Pancreas (tissue), 10 donors: ENCODE measurements at regions not wholly inside any gene's neighbourhood (a gene's known extent, or its start where the extent isn't known, plus 50 kb on each side); places are given as distances from the start of the nearest gene placed in this dataset.

Experiments
- ATAC-seq, 4 donors: fragments of 200-7000 bp; cut with Tn5 transposase; one replicate each; pipeline versions ENCODE4 v1.8.0 to v1.9.1; 2020; ENCODE audit warnings: mild to moderate bottlenecking in 4 of 4, moderate library complexity in 4 of 4
- DNase-seq, 6 donors: peaks; one replicate each; pipeline ENCODE4 v3.0.0-alpha.2; 2020
- FAIRE-seq: peaks from 2 replicates; lab custom pipeline; 2012; peaks lifted over from hg19 to GRCh38; lab: Jason Lieb, UNC
- H3K27ac ChIP-seq, 4 donors: fragments of 200-600 bp; sonication (generic); 1 replicate in 3 of 4; 2 replicates in 1 of 4; pipeline versions ENCODE4 v1.5.0 to v1.8.0; 2020
- H3K27me3 ChIP-seq, 4 donors: fragments of 200-600 bp; one replicate each; pipeline ENCODE4 v1.8.0; 2021
- H3K36me3 ChIP-seq, 3 donors: fragments of 200-600 bp; sonication (generic) in 1 of 3; one replicate each; pipeline versions ENCODE4 v1.5.0 to v1.8.0; 2020 to 2021
- H3K4me1 ChIP-seq, 3 donors: fragments of 200-600 bp; one replicate each; pipeline ENCODE4 v1.8.0; 2021
- H3K4me3 ChIP-seq, 4 donors: fragments of 200-600 bp; sonication (generic) in 2 of 4; one replicate each; pipeline versions ENCODE4 v1.5.0 to v1.8.0; 2020 to 2021
- H3K9me3 ChIP-seq, 4 donors: fragments of 200-600 bp; one replicate each; pipeline ENCODE4 v1.8.0; 2021
- WGBS, 2 donors: extraction: QIAGEN DNeasy Blood & Tissue Kit; methylation state at CpG; one replicate each; pipeline ENCODE4 v1.1.7; 2013; 5-methylcytosine and 5-hydroxymethylcytosine counted together
- intact Hi-C, 3 donors: fragments of 100-400 bp; cut with DNase I; formaldehyde crosslinking; loops; one replicate each; pipeline versions ENCODE4 v1.11.1 to v1.14.2; 2022
- TF ChIP-seq, protein P1 (sequence below), 4 donors: fragments of 200-600 bp; sonication (generic) in 3 of 4; IDR thresholded peaks; one replicate each; pipeline versions ENCODE4 v1.5.0 to v1.8.0; 2021; ENCODE audit warnings: antibody characterized with exemption in 4 of 4
- donor health status: healthy with polysubstance abuse.
- donor health status: DM: no; HTN: no; CAD: no; lungs with moderate emphysema.
- donor health status: DM: no; HTN: no; CAD: no.
- donor health status: control.
- donor health status: control.
- donor health status: Bipolar disorder and iron deficiency.
- donor health status: DM: yes; HTN: yes; CAD: no.
- donor health status: DM: no; HTN: no; CAD: no.
- donor health status: DM: no; HTN: no; CAD: no.
- donor health status: DM: yes; HTN: yes; CAD: no.

DNA sequence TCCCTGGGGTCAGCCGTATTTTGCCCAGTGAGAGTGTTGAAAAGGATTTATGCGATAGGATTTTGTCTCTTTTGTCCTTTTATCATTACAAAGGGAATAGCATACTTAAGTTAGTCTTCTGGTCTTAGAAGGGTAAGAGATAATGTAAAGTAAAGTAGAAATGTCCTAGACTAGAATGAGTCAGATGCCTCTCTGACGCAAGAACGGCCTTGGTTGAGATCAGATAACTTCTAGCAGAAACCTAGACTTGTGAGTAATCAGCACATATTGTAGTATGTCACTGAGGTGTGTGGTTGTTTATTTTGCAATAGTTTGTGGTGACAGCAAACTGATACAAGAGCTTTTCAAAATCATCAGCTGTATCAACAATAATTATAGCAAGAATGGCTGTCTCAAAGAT, 866.1 kb downstream of the NSUN3 start:
- intact Hi-C loops: no loop called here
- Histone ChIP-seq H3K36me3 (no peaks in the 10 kb centered on the region), H3K4me1 (no peaks in the 10 kb centered on the region), H3K9me3 (no peaks in the 10 kb centered on the region), H3K27me3 (no peaks in the 10 kb centered on the region), H3K27ac (no peak overlapping the region), H3K4me3 (no peak overlapping the region)
- TF ChIP-seq, protein P1, sequence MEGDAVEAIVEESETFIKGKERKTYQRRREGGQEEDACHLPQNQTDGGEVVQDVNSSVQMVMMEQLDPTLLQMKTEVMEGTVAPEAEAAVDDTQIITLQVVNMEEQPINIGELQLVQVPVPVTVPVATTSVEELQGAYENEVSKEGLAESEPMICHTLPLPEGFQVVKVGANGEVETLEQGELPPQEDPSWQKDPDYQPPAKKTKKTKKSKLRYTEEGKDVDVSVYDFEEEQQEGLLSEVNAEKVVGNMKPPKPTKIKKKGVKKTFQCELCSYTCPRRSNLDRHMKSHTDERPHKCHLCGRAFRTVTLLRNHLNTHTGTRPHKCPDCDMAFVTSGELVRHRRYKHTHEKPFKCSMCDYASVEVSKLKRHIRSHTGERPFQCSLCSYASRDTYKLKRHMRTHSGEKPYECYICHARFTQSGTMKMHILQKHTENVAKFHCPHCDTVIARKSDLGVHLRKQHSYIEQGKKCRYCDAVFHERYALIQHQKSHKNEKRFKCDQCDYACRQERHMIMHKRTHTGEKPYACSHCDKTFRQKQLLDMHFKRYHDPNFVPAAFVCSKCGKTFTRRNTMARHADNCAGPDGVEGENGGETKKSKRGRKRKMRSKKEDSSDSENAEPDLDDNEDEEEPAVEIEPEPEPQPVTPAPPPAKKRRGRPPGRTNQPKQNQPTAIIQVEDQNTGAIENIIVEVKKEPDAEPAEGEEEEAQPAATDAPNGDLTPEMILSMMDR (IDR thresholded peaks at IDR 0.05): no peak
- ATAC-seq: peak in 2 of 4 donors; percentile 40 to 47
- DNase-seq: no peak
- 57 to 66% methylated on average over 4 of the region's 4 CpGs for WGBS, 2 donors
- FAIRE-seq: no peak

DNA sequence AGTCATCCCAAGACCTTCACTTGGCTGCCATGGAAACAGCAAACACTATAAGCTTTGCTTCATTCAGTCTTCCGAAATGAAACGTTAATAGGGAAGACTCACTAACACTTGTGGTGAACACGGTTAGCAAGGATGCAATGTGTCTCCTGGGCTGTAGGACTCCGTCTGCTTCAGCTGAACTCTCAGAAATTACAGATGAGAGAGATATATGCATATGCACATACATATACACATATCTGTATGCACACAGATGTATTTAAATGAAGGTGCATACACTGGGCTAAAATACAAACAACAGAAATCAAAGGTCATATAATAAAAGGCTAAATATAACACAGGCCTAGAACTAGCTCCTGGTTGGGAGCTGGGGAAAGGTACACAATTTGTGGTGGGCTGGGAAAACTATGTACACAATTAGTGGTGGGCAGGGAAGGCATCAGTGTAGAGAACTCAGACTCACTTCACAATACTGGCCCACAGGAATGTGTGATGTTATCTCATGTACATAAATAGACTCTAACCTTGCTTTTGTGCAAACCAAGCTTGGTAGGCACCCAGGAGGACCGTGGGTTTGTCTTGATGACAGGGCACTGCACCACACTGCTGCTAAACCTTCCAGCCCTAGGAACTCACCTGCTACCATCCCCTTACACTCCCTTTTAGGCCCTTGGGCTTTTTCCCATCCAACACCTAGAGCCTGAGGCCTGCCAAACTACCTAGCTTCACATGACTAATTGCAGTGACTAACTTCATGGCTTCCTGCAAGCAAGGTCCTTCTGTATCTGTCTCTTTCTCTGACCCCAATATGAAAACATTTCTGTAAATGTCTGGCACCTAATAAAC, 873.1 kb downstream of the NSUN3 start:
- 66 to 68% methylated on average over 5 of the region's 5 CpGs for WGBS, 2 donors
- no peaks in the 10 kb centered on the region for H3K36me3 ChIP-seq
- no peaks in the 10 kb centered on the region for H3K27me3 ChIP-seq
- no peaks in the 10 kb centered on the region for H3K4me1 ChIP-seq
- no peak overlapping the region for H3K27ac ChIP-seq
- TF ChIP-seq, protein P1 (IDR thresholded peaks at IDR 0.05): no peak
- intact Hi-C loops: no loop called here
- H3K9me3 ChIP-seq: no peaks in the 10 kb centered on the region
- ATAC-seq (no peak), FAIRE-seq (no peak), DNase-seq (no peak)
- H3K4me3 ChIP-seq: no peak overlapping the region

DNA sequence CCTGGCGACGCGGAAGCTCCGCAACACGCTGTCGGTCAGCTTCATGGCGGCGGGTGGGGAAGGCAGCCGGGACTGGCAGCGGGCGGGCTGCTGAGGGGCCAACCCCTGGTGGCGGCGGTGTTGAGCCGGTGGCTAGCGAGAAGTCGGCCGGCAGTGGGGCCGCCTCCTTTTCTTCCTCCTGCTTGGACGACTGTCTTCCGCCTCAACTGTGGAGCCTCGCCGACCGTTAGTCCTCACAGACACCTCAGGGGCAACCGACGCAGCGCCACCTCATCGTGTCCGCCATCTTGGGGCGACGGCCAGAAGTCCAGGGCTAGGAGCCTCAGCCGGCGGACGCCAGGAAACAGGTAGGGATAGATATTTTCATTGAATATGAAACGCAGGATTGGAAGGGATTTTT, 875.1 kb downstream of the NSUN3 start:
- DNase-seq (peak in 1 of 6 donors; percentile 30), FAIRE-seq (no peak), ATAC-seq (no peak)
- H3K36me3 ChIP-seq: no peaks in the 10 kb centered on the region
- intact Hi-C loops: no loop called here
- H3K4me3 ChIP-seq: no peak overlapping the region
- H3K9me3 ChIP-seq: no peaks in the 10 kb centered on the region
- no peaks in the 10 kb centered on the region for H3K4me1 ChIP-seq
- TF ChIP-seq, protein P1 (IDR thresholded peaks at IDR 0.05): no peak
- H3K27me3 ChIP-seq: no peaks in the 10 kb centered on the region
- 95 to 97% methylated on average over 34 of the region's 34 CpGs for WGBS, 2 donors
- H3K27ac ChIP-seq: no peak overlapping the region

GRCh38 chr3:94946683-94947082, 883.8 kb downstream of the NSUN3 start:
- 91 to 93% methylated on average over 5 to 6 of the region's 6 CpGs for WGBS, 2 donors
- no peak overlapping the region for H3K4me3 ChIP-seq
- no peak for FAIRE-seq
- H3K4me1 ChIP-seq: no peaks in the 10 kb centered on the region
- TF ChIP-seq, protein P1 (IDR thresholded peaks at IDR 0.05): no peak
- H3K27me3 ChIP-seq: no peaks in the 10 kb centered on the region
- no peak for ATAC-seq
- no peaks in the 10 kb centered on the region for H3K36me3 ChIP-seq
- DNase-seq: peak in 1 of 6 donors; percentile 32
- H3K9me3 ChIP-seq: no peaks in the 10 kb centered on the region
- H3K27ac ChIP-seq: no peak overlapping the region
- intact Hi-C loops: no loop called here
